Epithelial cell of esophagus (primary cell): ENCODE measurements at regions not wholly inside any gene's neighbourhood (a gene's known extent, or its start where the extent isn't known, plus 50 kb on each side); places are given as distances from the start of the nearest gene placed in this dataset.

Experiments
- DNase-seq: peaks from one replicate; pipeline ENCODE4 v3.0.0; 2010; ENCODE audit warnings: low read depth
- H3K4me3 ChIP-seq: 2 replicates; pipeline ENCODE4 v1.5.1; 2011; ENCODE audit warnings: mild to moderate bottlenecking, low read length, control low read depth
- TF ChIP-seq, protein P1 (sequence below): IDR thresholded peaks from 2 replicates; pipeline ENCODE4 v1.5.1; 2011; ENCODE audit warnings: low read depth, mild to moderate bottlenecking, low read length, control low read depth, inconsistent platforms; ENCODE audit not compliant: insufficient read depth; ENCODE audit errors: missing control alignments

DNA sequence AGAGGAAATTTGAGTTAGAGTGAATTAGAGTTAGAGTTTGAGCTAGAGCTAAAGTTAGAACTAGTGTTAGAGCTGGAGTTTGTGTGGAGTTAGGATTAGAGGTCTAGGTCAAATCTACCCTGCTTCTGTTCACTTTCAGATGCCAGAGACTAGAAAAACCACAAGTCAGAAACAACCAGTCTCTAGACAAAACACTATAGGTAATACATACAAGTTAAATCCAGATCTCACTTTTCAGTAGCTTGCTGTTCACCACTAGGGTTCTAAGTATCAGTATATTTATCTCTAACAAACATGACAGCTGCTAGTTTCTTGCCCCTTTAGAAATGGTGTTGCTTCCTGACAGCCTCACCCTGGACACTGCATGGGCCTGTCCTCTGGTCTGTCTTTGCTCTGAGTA is 300.7 kb downstream of the ARAP2 start:
- no peak for DNase-seq
- no peak overlapping the region for H3K4me3 ChIP-seq
- TF ChIP-seq, protein P1, sequence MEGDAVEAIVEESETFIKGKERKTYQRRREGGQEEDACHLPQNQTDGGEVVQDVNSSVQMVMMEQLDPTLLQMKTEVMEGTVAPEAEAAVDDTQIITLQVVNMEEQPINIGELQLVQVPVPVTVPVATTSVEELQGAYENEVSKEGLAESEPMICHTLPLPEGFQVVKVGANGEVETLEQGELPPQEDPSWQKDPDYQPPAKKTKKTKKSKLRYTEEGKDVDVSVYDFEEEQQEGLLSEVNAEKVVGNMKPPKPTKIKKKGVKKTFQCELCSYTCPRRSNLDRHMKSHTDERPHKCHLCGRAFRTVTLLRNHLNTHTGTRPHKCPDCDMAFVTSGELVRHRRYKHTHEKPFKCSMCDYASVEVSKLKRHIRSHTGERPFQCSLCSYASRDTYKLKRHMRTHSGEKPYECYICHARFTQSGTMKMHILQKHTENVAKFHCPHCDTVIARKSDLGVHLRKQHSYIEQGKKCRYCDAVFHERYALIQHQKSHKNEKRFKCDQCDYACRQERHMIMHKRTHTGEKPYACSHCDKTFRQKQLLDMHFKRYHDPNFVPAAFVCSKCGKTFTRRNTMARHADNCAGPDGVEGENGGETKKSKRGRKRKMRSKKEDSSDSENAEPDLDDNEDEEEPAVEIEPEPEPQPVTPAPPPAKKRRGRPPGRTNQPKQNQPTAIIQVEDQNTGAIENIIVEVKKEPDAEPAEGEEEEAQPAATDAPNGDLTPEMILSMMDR = no peak

DNA sequence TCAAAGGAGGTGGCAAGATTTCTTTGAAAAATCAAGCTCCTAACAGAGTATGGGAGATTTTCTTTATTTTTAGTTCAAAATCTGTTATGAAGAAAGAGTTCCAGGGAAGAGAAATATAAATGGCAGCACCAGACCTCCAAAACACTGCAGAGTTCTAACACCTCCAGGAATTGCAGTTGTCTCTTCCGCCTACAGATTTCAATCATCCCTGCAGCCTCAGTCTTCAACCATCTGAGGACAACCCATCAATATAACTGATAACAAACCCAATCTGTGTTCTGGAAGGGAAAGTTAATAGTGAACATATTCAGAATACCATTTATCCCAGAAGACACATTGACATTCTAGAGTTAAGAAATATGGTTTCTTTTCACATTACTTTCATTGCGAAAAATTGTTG is 296.1 kb downstream of the ARAP2 start:
- no peak for DNase-seq
- TF ChIP-seq, protein P1 = no peak
- no peak overlapping the region for H3K4me3 ChIP-seq

- DNase-seq = no peak
- H3K4me3 ChIP-seq = no peak overlapping the region
- TF ChIP-seq, protein P1 = no peak
These were observed 293.9 kb downstream of the ARAP2 start for GRCh38 chr4:35950442-35950841.

DNA sequence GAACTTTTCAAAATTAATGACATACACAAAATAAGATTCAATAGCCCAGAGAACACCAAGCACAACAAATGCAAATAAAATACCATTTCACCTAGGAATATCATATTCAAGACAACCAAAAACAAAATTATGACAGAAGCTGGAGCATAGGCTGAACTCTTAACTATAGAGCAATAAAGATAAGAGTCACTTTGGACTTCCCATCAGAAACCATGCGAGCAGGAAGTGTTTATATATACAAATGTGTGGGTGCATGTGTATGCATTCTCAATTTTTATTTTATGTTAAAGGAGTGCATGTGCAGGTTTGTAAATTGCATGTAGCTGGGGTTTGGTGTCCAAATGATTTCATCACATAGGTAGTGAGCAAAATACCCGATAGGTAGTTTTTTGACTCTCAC is 291.6 kb downstream of the ARAP2 start:
- DNase-seq = no peak
- TF ChIP-seq, protein P1 = no peak

DNA sequence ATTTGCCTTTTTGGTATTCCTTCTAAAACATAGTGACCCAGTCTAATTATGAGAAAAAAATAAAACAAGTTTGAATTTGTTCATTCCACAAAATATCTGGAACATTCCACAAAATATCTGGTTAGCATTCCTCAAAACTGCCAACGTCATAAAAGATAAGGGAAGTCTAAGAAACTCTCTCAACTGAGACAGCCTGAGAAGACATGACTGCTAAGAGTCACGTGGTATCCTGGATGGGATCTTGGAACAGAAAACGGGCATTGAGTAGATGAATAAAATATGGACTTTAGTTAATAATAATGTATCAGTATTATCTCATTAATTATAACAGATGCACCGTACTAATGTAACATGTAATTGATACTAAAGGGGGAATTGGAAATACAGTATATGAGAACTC is 280.9 kb downstream of the ARAP2 start:
- TF ChIP-seq, protein P1 = no peak
- H3K4me3 ChIP-seq = no peak overlapping the region
- DNase-seq = no peak

More for the DNA sequence above, 291.6 kb downstream of the ARAP2 start:
- no peak overlapping the region for H3K4me3 ChIP-seq

DNA sequence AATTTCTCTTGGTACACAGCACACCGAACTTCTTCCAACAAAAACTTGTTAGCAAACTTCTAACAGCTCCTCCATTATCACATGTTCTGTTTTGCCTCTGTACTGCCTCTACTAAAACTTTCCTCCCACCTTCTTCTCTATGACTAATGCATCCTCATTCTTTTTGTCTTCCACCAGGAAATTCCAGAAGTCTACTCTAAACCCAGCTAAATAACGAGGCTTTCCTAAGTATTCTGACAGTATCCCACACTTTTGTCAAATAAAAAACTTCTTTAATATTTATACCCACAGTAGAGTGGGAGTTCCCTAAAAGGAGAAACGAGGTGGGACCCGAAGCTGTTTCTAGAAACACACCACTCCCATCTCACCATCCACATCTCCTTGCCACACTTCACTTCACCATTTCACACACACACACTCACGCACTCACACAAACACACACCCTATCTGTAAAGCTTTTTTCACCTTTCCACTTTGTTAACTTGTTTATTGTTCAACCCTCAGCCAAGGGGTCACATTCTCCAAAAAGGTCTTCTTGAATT is 280.3 kb downstream of the ARAP2 start:
- DNase-seq = peak; percentile 47

GRCh38 chr4:35965300-35965699 is 279.0 kb downstream of the ARAP2 start:
- TF ChIP-seq, protein P1 = no peak

More for the DNA sequence above, 280.3 kb downstream of the ARAP2 start:
- TF ChIP-seq, protein P1 = no peak
- H3K4me3 ChIP-seq = no peak overlapping the region

More at GRCh38 chr4:35965300-35965699, 279.0 kb downstream of the ARAP2 start:
- H3K4me3 ChIP-seq = no peak overlapping the region
- DNase-seq = no peak
